Endothelial cell of umbilical vein (primary cell): ENCODE measurements at regions not wholly inside any gene's neighbourhood (a gene's known extent, or its start where the extent isn't known, plus 50 kb on each side); places are given as distances from the start of the nearest gene placed in this dataset.

Source experiments
- BruUV-seq: library from RNA; stranded (reverse); fragments of 400-500 nt; replicated peaks from 2 replicates; lab custom pipeline; 2021; lab: Mats Ljungman, UMichigan
- CTCF ChIA-PET: fragments of 300-600, 350-600 bp; sonication (Branson Sonifier 250); formaldehyde crosslinking; loops from one replicate; lab custom pipeline; 2021; ENCODE audit warnings: antibody characterized with exemption, inconsistent platforms; lab: Charles Lee
- POLR2A ChIA-PET: fragments of 300-600, 350-600 bp; sonication (Branson Sonifier 250); formaldehyde crosslinking; loops from one replicate; lab custom pipeline; 2021; ENCODE audit warnings: antibody characterized with exemption, inconsistent platforms; lab: Charles Lee
- DNase-seq: peaks from one replicate; pipeline ENCODE4 v3.0.0-alpha.2; 2011; ENCODE audit warnings: low read depth, low spot score
- FAIRE-seq: peaks from 2 replicates; lab custom pipeline; 2011; peaks lifted over from hg19 to GRCh38; lab: Jason Lieb, UNC
- H2AFZ ChIP-seq: 2 replicates; pipeline ENCODE4 v1.6.0; 2012; ENCODE audit warnings: low read depth, low read length, control low read depth, inconsistent platforms
- H3K27ac ChIP-seq: 2 replicates; pipeline ENCODE4 v1.5.1; 2011; ENCODE audit warnings: low read depth, mild to moderate bottlenecking, control low read depth, low read length, moderate library complexity; ENCODE audit not compliant: insufficient read depth
- H3K27me3 ChIP-seq, 2 experiments: 2 replicates each; pipeline versions ENCODE4 v1.6.0 to v1.6.1; 2011; ENCODE audit warnings: low read length in 2 of 2, mixed read lengths in 1 of 2; ENCODE audit not compliant: control insufficient read depth in 2 of 2, insufficient read depth in 2 of 2
- H3K36me3 ChIP-seq, 2 experiments: 2 replicates in 1 of 2; 3 replicates in 1 of 2; pipeline ENCODE4 v1.5.1; 2011; ENCODE audit warnings: low read length in 2 of 2, mild to moderate bottlenecking in 1 of 2, moderate library complexity in 1 of 2; ENCODE audit not compliant: control insufficient read depth in 2 of 2, insufficient read depth in 2 of 2; ENCODE audit errors: extremely low read depth in 1 of 2
- H3K4me1 ChIP-seq: 3 replicates; pipeline ENCODE4 v1.5.1; 2011; ENCODE audit warnings: mild to moderate bottlenecking, low read length; ENCODE audit not compliant: control insufficient read depth, insufficient read depth; ENCODE audit errors: extremely low read depth
- H3K4me2 ChIP-seq: 2 replicates; pipeline ENCODE4 v1.6.1; 2011; ENCODE audit warnings: low read length, control low read depth, mixed read lengths; ENCODE audit not compliant: insufficient read depth
- H3K4me3 ChIP-seq, 3 experiments: fragments of 200-600 bp in 1 of 3; sonication (generic), shearing (Covaris generic) in 1 of 3; replicated peaks in 1 of 3; 2 replicates each; pipeline ENCODE4 v1.5.1; 2011 to 2016; ENCODE audit warnings: control low read depth in 3 of 3, low read length in 3 of 3, mild to moderate bottlenecking in 2 of 3, inconsistent platforms in 1 of 3, low read depth in 1 of 3, moderate library complexity in 1 of 3; ENCODE audit not compliant: insufficient read depth in 1 of 3
- H3K79me2 ChIP-seq: 2 replicates; pipeline ENCODE4 v1.6.0; 2012; ENCODE audit warnings: low read length, inconsistent platforms; ENCODE audit not compliant: control insufficient read depth, insufficient read depth
- H3K9ac ChIP-seq: replicated peaks from 2 replicates; pipeline ENCODE3; 2011; ENCODE audit warnings: low read length, control low read depth; ENCODE audit not compliant: insufficient read depth; ENCODE audit errors: extremely low read depth
- H3K9me1 ChIP-seq: replicated peaks from 3 replicates; pipeline ENCODE4 v1.6.0; 2011; ENCODE audit warnings: mild to moderate bottlenecking, low read length; ENCODE audit not compliant: control insufficient read depth, insufficient read depth; ENCODE audit errors: extremely low read depth
- H3K9me3 ChIP-seq: replicated peaks from 2 replicates; pipeline ENCODE4 v1.5.1; 2012; ENCODE audit warnings: low read length, inconsistent platforms; ENCODE audit not compliant: control insufficient read depth, insufficient read depth
- H4K20me1 ChIP-seq: replicated peaks from 2 replicates; pipeline ENCODE3; 2011; ENCODE audit warnings: mild to moderate bottlenecking, low read length; ENCODE audit not compliant: control insufficient read depth, insufficient read depth; ENCODE audit errors: extremely low read depth
- CTCF ChIP-seq, 2 donors: IDR thresholded peaks; 1 replicate in 1 of 2; 2 replicates in 1 of 2; pipeline ENCODE4 v1.5.1; 2011; ENCODE audit warnings: low read length in 2 of 2, mild to moderate bottlenecking in 2 of 2, moderate library complexity in 2 of 2, control low read depth in 1 of 2, inconsistent platforms in 1 of 2, low read depth in 1 of 2; ENCODE audit not compliant: insufficient read depth in 1 of 2; ENCODE audit errors: extremely low read depth in 1 of 2
- EZH2 ChIP-seq: IDR thresholded peaks from 2 replicates; pipeline ENCODE4 v1.6.1; 2012; ENCODE audit warnings: borderline replicate concordance, low read depth, mild to moderate bottlenecking, moderate library complexity, low read length, inconsistent platforms; ENCODE audit not compliant: severe bottlenecking
- FOS ChIP-seq: IDR thresholded peaks from 2 replicates; pipeline ENCODE4 v1.6.1; 2011; ENCODE audit warnings: mild to moderate bottlenecking, low read length, moderate library complexity, borderline replicate concordance; ENCODE audit not compliant: insufficient read depth
- GATA2 ChIP-seq: IDR thresholded peaks from 2 replicates; pipeline ENCODE4 v1.7.0; 2011; ENCODE audit warnings: low read depth, mild to moderate bottlenecking, moderate library complexity, mixed read lengths, low read length; ENCODE audit not compliant: insufficient read length, insufficient read depth
- JUN ChIP-seq: IDR thresholded peaks from 2 replicates; pipeline ENCODE4 v1.6.1; 2011; ENCODE audit warnings: borderline replicate concordance, low read depth; ENCODE audit not compliant: insufficient read length, insufficient read depth
- MAX ChIP-seq: IDR thresholded peaks from 2 replicates; pipeline ENCODE4 v1.6.1; 2011; ENCODE audit not compliant: insufficient read depth, insufficient read length
- MYC ChIP-seq: IDR thresholded peaks from one replicate; pipeline ENCODE4 v1.6.1; 2011; ENCODE audit warnings: mild to moderate bottlenecking, low read depth, low read length
- POLR2A ChIP-seq: IDR thresholded peaks from 2 replicates; pipeline ENCODE4 v1.6.1; 2012; ENCODE audit warnings: low read depth, mild to moderate bottlenecking, control low read depth, low read length
- POLR2AphosphoS5 ChIP-seq: IDR thresholded peaks from 2 replicates; pipeline ENCODE4 v1.6.1; 2012; ENCODE audit warnings: low read depth, mild to moderate bottlenecking, control low read depth, low read length, moderate library complexity; ENCODE audit not compliant: insufficient read depth
- dilution Hi-C: fragments of 300-500 bp; cut with MboI; formaldehyde crosslinking; loops from one replicate; pipeline ENCODE4 v1.15.0; 2019; ENCODE audit warnings: low sequenced_read_pairs; ENCODE audit not compliant: extremely low pct_ligation_motif_present
- intact Hi-C: fragments of 100-400 bp; cut with micrococcal nuclease; formaldehyde crosslinking; loops from one replicate; pipeline ENCODE4 v1.10.0; 2022

DNA sequence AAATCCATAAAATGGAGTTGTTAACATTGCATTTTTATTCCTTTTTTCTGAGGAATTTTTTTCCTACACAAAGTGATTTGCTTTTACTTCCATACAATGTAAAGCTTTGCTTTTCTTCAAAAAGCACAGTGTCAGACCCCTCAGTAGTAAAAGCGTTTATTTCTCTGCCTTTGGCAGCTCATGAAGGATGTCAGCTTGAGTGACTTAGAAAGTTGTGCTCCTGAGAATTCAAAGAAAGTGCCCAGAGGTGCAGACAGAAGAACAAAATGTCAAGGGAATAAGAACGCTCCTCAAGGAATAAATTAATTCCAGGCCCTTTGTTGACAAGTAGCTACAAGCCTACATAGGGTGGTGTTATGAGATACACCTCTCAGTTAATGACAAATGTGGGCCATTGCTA is 369.3 kb upstream of the ADARB2 start:
- Histone ChIP-seq H3K4me2 (no peak overlapping the region), H3K79me2 (no peaks in the 10 kb centered on the region), H3K27me3 (no peaks in the 10 kb centered on the region), H3K36me3 (no peaks in the 10 kb centered on the region), H3K4me1 (no peaks in the 10 kb centered on the region), H3K9ac (no peak overlapping the region), H3K9me1 (no peaks in the 10 kb centered on the region), H3K4me3 (no peak overlapping the region), H3K9me3 (peaks cover 4% of the 10 kb centered on the region), H2AFZ (no peak overlapping the region), H3K27ac (no peak overlapping the region), H4K20me1 (no peaks in the 10 kb centered on the region)
- dilution Hi-C loops (no loop called here), intact Hi-C loops (no loop called here)
- TF ChIP-seq JUN (no peak), GATA2 (no peak), POLR2A (no peak), FOS (no peak), MAX (no peak), POLR2AphosphoS5 (no peak), EZH2 (no peak), CTCF (IDR thresholded peaks at IDR 0.05; ENCODE audit: extremely low read depth in 1 of 2, insufficient read depth in 1 of 2, low read depth in 1 of 2, low read length in 2 of 2) (no peak), MYC (no peak)
- no TSS peak for BruUV-seq
- POLR2A ChIA-PET, result no interaction called here
- DNase-seq, result no peak
- no peak for FAIRE-seq
- CTCF ChIA-PET, result no interaction called here
